GM04504 (cell line): ENCODE measurements at regions not wholly inside any gene's neighbourhood (a gene's known extent, or its start where the extent isn't known, plus 50 kb on each side); places are given as distances from the start of the nearest gene placed in this dataset.

Source experiments
- DNase-seq: peaks from one replicate; pipeline ENCODE4 v3.0.0-alpha.2; 2012; ENCODE audit warnings: low read depth

DNA sequence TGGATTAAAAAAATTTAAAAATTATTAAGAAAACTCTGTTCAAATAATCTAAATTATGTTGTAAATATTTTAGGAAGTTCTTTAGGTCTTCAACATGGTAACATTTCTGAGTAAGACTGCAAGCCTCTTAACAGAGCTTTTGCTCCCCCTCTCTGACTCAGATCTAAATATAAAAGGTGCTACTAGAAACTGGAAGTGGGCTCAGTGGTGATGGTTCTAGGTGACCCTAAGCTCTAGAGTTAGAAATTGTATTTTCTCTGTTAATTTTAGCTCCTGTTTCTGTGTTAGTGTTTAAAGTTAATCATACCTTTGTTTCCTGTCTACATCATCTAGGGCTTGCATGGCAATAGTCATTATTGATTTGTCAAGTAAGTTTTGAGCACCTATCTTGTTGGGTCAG lies 159.9 kb upstream of the MEIS2 start:
- no peak for DNase-seq

DNA sequence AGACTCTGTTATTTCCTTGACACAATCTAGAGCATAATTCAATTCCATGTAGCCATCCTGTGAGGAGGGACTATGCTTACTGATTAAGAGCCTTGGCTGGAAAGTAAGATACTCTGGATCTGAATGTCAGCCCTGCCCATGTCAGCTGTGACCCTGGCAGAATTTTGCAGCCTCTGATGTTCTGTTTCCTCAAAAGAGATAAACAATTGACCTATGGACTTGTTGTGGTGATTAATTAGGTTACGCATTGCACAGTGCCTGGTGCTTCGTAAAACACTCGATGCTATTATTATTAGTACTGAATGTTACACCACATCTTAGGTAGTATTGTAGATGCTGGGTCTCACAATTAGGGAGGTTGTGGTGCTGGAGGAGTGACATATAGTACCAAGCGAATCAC lies 161.3 kb upstream of the MEIS2 start:
- no peak for DNase-seq

- DNase-seq, result no peak
Measured at GRCh38 chr15:37262922-37263608, 162.7 kb upstream of the MEIS2 start.

DNA sequence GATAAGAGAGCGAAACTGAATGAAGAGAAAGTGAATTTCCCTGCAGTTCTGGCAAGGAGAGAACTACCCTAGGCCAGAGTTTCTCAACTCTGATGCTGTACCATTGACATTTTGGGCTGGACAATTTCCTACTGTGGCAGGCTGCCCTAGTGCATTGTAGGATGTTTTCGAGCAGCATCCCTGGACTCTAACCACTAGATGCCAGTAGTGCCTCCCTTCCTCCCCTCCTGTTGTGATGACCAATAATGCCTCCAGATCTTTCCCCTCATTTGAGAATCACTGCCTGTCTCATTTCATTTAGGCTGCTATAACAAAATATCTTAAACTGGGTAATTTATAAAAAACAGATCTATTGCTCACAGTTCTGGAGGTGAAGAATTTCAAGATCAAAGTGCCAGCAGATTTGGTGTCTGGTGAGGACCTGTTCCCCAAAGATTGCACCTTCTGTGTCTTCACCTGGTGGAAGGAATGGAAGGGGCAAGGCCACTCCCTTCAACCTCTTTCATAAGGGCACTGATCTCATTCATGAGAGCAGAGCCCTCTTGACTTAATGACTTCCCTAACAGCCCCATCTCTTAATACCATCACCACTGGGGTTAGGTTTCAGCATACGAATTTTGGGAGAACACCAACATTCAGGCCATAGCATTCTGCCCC lies 188.9 kb upstream of the MEIS2 start:
- no peak for DNase-seq

DNA sequence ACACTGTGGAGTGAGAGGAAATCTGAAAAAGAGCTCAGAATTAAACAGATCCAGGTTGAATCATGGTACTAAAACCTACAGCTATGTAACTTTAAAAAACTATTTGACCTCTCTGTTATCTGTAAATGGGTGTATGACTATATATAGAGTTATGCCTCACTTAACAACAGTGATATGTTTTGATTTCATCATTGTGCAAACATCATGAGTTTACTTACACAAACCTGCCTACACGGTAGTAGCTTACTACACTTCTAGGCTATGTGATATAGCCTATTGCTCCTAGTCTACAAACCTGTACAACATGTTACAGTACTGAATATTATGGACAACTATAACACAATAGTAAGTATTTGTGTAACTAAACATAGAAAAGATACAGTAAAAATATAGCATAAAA lies 191.6 kb upstream of the MEIS2 start:
- no peak for DNase-seq

DNA sequence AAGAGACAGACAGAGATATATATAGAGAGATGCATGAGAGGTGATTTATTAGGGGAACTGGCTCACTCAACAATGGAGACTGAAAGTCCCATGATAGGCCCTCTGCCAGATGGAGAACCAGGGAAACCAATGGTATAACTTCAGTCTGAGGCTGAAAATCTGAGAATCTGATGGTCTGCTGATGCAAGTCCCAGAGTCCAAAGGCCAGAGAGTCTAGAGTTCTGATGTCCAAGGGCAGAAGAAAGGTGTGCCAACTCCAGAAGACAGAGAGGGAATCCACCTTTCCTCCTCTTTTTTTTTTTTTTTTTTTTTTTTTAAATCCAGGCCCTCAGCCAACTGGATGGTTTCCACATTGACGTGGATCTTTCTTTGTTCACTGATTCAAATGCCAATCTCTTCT lies 197.9 kb upstream of the MEIS2 start:
- no peak for DNase-seq

- no peak for DNase-seq
Measured at GRCh38 chr15:37339437-37339836, 239.1 kb upstream of the MEIS2 start.

DNA sequence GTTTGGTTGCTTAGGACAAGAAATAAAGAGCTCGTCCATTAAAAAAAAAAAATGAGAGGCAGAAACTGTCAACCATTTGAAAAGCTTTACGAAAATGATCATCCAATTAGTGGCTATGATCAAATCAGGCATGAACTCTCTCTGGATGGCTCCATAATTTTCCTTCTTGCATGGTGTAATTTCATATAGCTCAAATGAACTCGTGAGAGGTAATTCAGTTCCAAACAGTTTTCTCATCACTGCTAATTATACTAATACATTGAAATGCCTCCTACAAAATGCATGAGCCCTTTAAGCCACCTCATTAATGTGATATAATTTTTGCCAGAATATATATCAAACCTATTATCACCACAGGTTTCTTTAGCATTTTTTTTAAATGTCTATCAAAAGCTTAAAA lies 239.5 kb upstream of the MEIS2 start:
- no peak for DNase-seq

DNA sequence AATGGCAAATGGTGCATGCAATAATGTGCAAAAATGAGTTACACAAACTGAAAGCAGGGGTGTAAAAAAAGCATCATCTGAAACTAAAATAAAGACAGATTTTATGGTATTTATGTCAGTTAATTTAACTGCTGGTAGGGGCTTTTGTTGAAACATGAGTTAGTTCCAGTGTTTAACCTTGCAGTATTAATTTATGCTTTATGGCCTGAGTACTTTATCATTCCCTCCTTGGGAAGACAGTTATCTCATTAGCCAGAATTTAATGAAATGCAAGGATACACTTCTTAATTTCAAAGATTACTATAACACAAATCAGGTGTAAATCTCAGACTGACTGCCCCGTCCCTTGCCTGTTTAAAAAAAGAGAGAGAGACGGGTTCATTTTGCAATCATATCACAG lies 240.1 kb upstream of the MEIS2 start:
- no peak for DNase-seq

DNA sequence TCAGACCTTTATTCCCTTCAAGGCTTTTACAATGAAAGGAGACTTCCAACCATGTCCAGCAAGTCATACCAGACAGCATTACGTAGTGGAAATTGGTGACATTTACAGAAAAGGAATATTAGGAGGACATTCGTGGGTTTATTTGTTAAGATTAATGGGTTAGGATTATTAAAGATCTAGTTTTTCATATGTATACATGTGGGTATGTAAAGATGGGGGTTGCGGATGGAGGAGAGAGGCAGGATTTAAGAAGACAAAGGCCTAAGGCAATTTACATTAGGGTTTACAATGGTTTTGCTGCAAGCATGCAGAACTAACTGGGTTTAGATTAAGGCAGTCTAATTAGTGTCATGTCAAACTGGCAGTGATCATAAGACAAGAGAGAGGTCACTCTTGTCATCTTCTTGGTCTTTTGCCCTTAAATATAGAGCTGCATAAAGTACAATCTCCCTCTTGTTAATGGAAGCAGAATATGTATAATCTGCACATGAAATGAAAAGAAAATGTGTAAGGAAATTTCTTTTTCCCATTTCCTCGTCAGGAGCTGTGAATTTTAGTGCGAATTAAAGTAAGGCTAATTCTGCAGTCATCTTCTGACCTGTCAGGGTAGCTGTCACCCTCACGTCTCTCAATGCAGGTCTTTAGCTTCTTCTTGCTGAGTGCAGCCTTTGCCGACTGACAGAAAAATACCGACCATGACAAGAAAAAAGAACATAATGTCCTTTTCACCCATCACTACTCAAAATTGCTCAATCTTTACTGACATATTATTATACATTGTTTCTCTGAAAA lies 258.9 kb upstream of the MEIS2 start:
- DNase-seq, result no peak

- no peak for DNase-seq
Measured at GRCh38 chr15:37359893-37360290, 259.5 kb upstream of the MEIS2 start.

GRCh38 chr15:37360724-37361123 lies 260.4 kb upstream of the MEIS2 start:
- DNase-seq, result no peak

- DNase-seq, result no peak
Measured at GRCh38 chr15:37361621-37362020, 261.3 kb upstream of the MEIS2 start.

DNA sequence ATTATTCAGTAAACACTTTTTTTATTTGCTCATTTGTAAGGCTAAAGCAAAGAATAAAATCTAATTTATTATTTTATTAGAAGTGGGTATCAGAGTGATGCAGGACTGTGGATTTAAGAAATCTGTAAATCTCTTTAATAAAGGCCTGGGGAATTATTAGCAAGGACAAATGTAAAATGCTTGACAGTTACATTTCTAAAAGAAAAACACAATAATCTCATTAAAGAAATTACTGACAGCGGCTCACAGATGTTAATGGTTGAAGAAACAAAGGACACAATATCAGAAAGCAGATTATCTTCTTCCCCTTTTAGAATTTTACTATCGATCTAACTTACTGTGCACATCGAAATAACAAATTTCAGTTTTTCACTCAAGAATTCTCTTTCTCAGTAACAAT lies 262.1 kb upstream of the MEIS2 start:
- DNase-seq, result no peak

GRCh38 chr15:37368961-37369360 lies 268.6 kb upstream of the MEIS2 start:
- no peak for DNase-seq

DNA sequence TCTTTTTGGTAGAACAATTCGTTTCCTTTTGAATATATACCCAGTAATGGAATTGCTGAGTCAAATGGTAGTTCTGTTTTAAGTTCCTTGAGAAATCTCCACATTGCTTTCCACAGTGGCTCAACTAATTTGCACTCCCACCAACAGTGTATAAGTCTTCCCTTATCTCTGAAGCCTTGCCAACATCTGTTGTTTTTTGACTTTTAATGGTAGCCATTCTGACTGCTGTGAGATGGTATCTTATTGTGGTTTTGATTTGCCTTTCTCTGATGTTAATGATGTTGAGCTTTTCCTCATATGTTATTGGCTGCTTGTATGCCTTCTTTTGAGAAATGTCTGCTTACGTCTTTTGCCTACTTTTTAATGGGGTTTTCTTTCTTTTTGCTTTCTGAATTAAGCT lies 270.6 kb upstream of the MEIS2 start:
- no peak for DNase-seq

GRCh38 chr15:37372064-37372463 lies 271.7 kb upstream of the MEIS2 start:
- DNase-seq, result no peak

DNA sequence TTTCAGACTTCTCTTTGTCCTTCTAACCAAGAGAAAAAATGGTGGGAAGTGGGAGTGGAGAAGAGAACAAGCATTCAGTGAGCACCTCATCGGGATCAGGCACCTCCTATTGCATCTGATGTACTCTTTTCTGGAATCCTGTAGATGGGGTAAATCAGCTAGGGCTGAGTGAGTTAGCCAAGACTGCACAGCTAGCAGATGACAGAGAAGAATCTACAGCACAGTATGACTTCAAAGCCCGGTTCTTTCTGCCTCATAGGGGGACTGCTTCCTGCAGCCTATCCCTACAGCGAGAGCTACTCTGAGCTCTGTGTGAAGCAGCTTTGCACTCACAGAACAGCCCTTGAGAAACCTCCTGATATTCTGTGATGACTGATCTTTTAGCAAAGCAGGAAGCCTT lies 275.2 kb upstream of the MEIS2 start:
- no peak for DNase-seq

- DNase-seq, result no peak
Measured at GRCh38 chr15:37377428-37377827, 277.1 kb upstream of the MEIS2 start.

DNA sequence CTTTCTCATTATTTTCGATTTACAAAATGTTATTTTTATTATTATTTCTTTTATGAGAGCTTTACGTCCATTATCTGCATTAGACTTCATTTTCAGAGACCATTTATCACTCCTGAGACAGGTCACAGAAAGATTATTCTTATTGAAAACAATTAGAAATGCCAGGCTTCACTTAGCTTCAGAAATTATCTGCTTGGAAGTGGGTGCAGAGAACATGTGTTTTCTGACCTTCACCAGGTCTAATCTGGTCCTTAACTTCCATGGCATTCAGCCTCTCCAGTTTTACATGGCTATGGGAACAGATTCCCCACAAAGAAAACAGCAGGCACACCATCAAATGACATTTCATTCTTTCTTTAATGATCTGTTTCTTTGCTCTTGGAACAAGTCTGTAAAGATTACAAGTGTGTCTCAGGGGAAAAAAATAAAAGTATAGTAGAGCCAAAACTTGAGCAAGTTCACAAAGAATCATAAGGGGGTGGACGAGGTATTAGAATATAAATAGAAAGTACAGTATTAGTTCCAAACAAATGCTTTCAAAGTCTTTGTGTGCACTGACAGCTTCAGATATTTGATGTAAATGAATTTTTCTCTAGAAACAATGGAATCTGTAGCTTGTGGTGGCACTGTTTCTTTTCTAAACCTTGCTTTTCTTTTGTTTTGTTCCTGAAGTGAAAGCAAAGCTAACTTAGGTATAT lies 294.2 kb upstream of the MEIS2 start:
- DNase-seq, result no peak

GRCh38 chr15:37395100-37395468 lies 294.7 kb upstream of the MEIS2 start:
- no peak for DNase-seq

GRCh38 chr15:37397266-37398022 lies 297.1 kb upstream of the MEIS2 start:
- DNase-seq, result no peak
